ENCODE measurements at regions not wholly inside any gene's neighbourhood (a gene's known extent, or its start where the extent isn't known, plus 50 kb on each side); places are given as distances from the start of the nearest gene placed in this dataset.

DNA sequence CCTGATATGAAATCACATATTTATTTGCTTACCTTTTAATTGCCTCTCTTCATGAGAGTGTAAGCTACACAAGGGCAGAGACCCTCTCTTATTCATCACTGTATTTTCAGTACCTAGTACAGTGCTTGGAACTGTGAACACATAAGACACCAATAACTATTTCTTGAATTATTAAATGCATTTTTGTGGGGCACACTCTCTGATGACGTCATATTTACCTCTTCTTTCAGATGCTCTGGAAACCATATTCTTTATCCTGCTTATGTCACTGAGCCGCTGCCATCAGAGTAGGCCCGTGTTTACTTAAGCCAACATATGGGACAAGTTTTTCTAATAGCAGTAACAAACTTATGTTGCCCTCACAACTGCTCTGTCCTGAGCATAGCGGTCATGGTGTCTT lies 266.5 kb downstream of the ELAVL2 start:
- H3K4me1 ChIP-seq, result no peaks in the 10 kb centered on the region
- H3K4me3 ChIP-seq, result no peak overlapping the region
- DNase-seq (no peak), ATAC-seq (no peak)
- in situ Hi-C loops (cut with MboI; ENCODE audit: low sequenced_read_pairs in 4 of 4) (no loop called here), intact Hi-C loops (cut with DNase I; ENCODE audit: low total_unique reads) (no loop called here)
- no peak overlapping the region for H3K27ac ChIP-seq
- H3K27me3 ChIP-seq, result no peaks in the 10 kb centered on the region
- TF ChIP-seq POLR2A (IDR thresholded peaks at IDR 0.05), result no peak
- TF ChIP-seq, protein P1, sequence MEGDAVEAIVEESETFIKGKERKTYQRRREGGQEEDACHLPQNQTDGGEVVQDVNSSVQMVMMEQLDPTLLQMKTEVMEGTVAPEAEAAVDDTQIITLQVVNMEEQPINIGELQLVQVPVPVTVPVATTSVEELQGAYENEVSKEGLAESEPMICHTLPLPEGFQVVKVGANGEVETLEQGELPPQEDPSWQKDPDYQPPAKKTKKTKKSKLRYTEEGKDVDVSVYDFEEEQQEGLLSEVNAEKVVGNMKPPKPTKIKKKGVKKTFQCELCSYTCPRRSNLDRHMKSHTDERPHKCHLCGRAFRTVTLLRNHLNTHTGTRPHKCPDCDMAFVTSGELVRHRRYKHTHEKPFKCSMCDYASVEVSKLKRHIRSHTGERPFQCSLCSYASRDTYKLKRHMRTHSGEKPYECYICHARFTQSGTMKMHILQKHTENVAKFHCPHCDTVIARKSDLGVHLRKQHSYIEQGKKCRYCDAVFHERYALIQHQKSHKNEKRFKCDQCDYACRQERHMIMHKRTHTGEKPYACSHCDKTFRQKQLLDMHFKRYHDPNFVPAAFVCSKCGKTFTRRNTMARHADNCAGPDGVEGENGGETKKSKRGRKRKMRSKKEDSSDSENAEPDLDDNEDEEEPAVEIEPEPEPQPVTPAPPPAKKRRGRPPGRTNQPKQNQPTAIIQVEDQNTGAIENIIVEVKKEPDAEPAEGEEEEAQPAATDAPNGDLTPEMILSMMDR (IDR thresholded peaks at IDR 0.05 in 4 of 5, conservative IDR thresholded peaks at IDR 0.05 in 1 of 5), result no peak
- no peaks in the 10 kb centered on the region for H3K9me3 ChIP-seq
- no peaks in the 10 kb centered on the region for H3K36me3 ChIP-seq

DNA sequence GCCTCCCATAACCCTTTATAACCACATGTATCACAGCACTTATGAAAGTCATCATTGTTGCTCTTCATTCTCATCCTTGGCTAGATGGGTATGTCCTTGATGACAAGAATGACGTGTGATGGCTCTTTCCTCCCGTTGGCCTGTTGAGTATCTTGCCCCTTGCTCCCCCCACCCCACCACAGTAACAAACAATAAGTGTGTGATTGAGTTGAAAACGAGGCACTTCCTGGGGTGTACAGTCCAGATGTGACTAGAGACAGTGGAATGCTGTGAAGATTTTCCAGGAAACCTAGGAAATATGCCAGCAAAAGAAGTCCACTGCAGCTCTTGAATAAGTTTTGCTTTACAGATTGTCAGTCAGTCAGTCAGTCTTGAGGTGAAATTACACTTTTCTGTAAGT lies 262.5 kb downstream of the ELAVL2 start:
- TF ChIP-seq, protein P1 (IDR thresholded peaks at IDR 0.05 in 4 of 5, conservative IDR thresholded peaks at IDR 0.05 in 1 of 5), result no peak
- TF ChIP-seq POLR2A (IDR thresholded peaks at IDR 0.05), result no peak
- Histone ChIP-seq H3K9me3 (no peaks in the 10 kb centered on the region), H3K27ac (no peak overlapping the region), H3K36me3 (no peaks in the 10 kb centered on the region), H3K4me1 (no peaks in the 10 kb centered on the region), H3K4me3 (no peak overlapping the region), H3K27me3 (no peaks in the 10 kb centered on the region)
- intact Hi-C loops (cut with DNase I; ENCODE audit: low total_unique reads) (no loop called here), in situ Hi-C loops (cut with MboI; ENCODE audit: low sequenced_read_pairs in 4 of 4) (no loop called here)
- no peak for ATAC-seq
- DNase-seq, result no peak

DNA sequence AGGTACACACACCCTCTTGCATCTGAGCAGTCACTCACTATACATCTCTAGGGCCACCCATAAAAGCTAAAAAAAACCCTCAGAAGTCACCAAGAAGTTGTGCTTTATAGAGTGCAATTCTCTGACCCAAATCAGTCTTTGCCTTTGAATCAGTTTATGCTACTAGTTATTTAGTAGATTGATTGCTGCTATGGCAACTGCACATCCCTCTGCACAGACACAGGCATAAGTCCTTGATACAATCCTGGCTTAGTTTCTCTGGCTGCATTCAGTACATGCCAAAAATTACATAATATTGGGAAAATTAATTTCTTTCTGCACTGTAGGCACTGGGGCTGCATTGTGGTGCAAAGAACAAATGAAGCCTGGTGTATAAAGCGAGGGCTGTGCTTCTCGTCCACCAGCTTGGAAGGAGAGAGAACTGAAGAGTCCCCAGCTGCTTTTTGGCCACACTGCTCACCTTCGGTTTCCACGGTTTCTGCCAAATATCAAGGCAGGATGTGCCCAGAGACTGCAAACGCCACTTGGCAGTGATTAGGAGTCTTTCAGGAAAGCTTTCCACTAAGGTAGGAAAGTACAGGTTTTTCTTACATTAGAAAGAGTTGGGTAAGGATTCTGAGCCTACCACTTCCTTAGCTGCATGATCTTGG lies 258.4 kb downstream of the ELAVL2 start:
- in situ Hi-C loops (cut with MboI; ENCODE audit: low sequenced_read_pairs in 4 of 4), result no loop called here
- TF ChIP-seq, protein P1 (IDR thresholded peaks at IDR 0.05 in 4 of 5, conservative IDR thresholded peaks at IDR 0.05 in 1 of 5), result no peak
- TF ChIP-seq POLR2A (IDR thresholded peaks at IDR 0.05), result no peak
- no peak for ATAC-seq
- Histone ChIP-seq H3K9me3 (no peaks in the 10 kb centered on the region), H3K27ac (no peak overlapping the region), H3K4me3 (no peak overlapping the region), H3K4me1 (no peaks in the 10 kb centered on the region), H3K27me3 (no peaks in the 10 kb centered on the region), H3K36me3 (no peaks in the 10 kb centered on the region)
- no peak for DNase-seq
- intact Hi-C loops (cut with DNase I; ENCODE audit: low total_unique reads), result no loop called here

GRCh38 chr9:23571414-23572104 lies 254.5 kb downstream of the ELAVL2 start:
- DNase-seq (no peak), ATAC-seq (no peak)
- intact Hi-C loops (cut with DNase I; ENCODE audit: low total_unique reads), result no loop called here
- Histone ChIP-seq H3K27me3 (no peaks in the 10 kb centered on the region), H3K4me1 (no peaks in the 10 kb centered on the region), H3K27ac (no peak overlapping the region), H3K4me3 (no peak overlapping the region), H3K9me3 (no peaks in the 10 kb centered on the region), H3K36me3 (no peaks in the 10 kb centered on the region)
- in situ Hi-C loops (cut with MboI; ENCODE audit: low sequenced_read_pairs in 4 of 4), result no loop called here
- TF ChIP-seq POLR2A (IDR thresholded peaks at IDR 0.05), result no peak

DNA sequence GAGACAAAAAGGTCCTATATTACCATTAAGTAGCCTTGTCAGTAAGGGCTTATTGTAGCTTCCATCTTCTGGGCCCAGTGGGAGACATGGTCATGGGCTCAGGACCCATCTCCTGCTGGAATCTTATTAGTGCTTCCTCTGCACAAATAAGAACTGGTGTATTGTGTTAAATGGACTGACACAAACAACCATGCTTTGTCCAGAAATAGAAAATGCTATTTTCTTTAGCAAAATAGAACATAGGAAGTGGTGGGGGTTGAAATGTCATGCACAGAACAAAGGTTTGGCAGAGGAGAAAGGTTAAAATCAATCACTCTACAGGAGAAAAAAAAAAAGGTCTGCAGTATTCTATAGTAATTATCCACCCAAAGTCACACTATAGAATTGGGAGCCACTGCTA lies 252.2 kb downstream of the ELAVL2 start:
- no peaks in the 10 kb centered on the region for H3K9me3 ChIP-seq
- no peak for TF ChIP-seq POLR2A (IDR thresholded peaks at IDR 0.05)
- TF ChIP-seq, protein P1 (IDR thresholded peaks at IDR 0.05 in 4 of 5, conservative IDR thresholded peaks at IDR 0.05 in 1 of 5), result no peak
- H3K4me1 ChIP-seq, result no peaks in the 10 kb centered on the region
- H3K36me3 ChIP-seq, result no peaks in the 10 kb centered on the region
- no peak overlapping the region for H3K27ac ChIP-seq
- no peak for DNase-seq
- intact Hi-C loops (cut with DNase I; ENCODE audit: low total_unique reads) (no loop called here), in situ Hi-C loops (cut with MboI; ENCODE audit: low sequenced_read_pairs in 4 of 4) (no loop called here)
- no peaks in the 10 kb centered on the region for H3K27me3 ChIP-seq
- H3K4me3 ChIP-seq, result no peak overlapping the region
- ATAC-seq, result no peak

All from gastrocnemius medialis (tissue), 4 donors.